ENCODE measurements at regions not wholly inside any gene's neighbourhood (a gene's known extent, or its start where the extent isn't known, plus 50 kb on each side); places are given as distances from the start of the nearest gene placed in this dataset.
A peak's percentile ranks its signal among the peaks of the same experiment; 100 is the strongest.
"Not testable (repeated sequence)": the region's sequence is repeated elsewhere in the genome, so short reads cannot be mapped to it uniquely, and the experiment has no call there.

DNA sequence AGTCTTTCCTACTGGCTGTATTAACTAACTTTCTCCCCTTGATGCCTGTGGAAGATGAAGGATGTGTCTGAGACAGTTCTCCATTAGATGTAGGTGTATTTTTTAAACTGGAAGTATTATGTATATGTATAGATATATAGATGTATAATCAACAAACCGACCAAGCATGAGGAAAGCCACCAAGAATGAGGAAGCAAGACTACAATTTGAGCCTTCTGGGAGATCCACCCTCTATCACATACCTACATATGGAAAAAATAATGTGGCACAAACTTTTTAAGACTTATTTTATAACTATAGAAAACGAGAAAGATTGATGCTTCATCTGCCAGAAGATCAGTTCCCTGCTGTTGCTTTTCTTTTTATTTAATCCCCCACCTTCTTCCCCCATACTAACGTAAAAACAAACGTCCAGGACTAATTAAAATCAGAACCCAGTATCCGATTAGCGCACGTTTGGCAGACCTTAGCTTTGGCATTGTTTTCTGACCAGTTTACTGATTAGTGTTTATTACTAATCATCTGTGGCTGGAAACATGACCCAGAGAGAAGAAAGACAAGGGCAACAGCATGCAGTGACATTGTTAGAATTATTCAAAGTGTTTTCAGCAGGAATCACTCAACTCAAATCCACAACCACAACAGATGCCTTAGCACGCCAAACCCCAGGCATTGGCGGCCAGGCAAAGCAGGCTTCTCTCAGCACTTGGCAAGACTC is 490.2 kb downstream of the EBF1 start:
- peak; percentile 28 for DNase-seq (ENCODE audit: low spot score)
- in situ Hi-C loops (cut with HindIII; ENCODE audit: low sequenced_read_pairs): no loop called here

DNA sequence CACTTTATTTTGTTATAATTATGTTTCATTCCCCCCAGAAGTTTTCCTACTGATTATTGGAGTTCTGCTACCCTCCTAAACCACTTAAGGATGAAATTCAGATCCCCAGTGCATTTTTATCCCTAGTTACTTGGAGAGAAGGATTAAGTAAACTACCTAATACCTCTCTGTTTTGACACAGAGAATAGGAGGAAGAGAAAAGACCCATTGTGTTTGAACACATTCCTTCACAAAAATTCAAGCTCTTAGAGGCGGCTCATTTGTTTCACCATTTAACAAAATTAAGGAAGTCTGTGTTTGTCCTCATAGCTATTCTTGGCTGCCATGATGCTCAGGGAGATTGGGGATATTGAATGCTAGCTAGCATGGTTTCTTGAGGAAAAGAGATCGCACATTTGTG is 492.6 kb downstream of the EBF1 start:
- in situ Hi-C loops (cut with HindIII; ENCODE audit: low sequenced_read_pairs): no loop called here

DNA sequence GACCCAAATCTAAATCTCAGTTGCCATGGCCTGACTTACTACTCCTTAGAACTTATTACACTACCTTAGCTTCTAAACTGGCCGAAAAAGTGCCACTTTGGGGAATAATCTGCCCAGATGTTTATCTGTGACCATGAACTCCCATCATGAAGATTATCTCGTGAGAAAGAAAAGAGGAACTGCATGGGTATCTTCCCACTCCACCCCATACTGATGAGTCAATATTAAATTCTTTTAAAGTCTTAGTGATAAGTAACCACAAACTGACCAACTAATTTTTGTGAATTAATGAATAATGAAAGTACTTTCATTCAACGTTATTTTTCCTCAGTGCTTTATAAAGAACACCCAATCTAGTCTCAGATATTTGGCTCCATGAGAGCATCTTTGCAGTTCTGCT is 493.5 kb downstream of the EBF1 start:
- no peak for DNase-seq (ENCODE audit: low spot score)
- in situ Hi-C loops (cut with HindIII; ENCODE audit: low sequenced_read_pairs): no loop called here

More for the DNA sequence above, 492.6 kb downstream of the EBF1 start:
- DNase-seq (ENCODE audit: low spot score): no peak

DNA sequence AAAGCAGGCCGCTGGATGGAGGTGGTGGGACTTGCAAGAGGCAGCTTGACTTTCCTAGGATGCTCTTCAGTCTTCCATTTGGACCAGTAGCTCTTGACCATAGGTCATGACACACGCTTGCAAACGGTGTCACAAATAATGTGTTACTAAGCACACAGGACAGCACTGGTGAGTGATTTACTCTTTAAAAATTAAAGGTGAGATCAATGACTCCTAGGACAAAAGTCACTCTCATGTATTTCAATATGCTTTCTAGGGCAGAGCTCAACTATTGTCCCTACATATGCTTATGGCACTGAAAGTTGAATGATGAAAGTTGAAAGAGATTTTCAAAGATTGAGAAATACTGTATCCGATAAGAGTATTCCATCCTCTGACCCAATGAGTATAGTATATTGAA is 496.7 kb downstream of the EBF1 start:
- in situ Hi-C loops (cut with HindIII; ENCODE audit: low sequenced_read_pairs): no loop called here
- DNase-seq (ENCODE audit: low spot score): no peak

DNA sequence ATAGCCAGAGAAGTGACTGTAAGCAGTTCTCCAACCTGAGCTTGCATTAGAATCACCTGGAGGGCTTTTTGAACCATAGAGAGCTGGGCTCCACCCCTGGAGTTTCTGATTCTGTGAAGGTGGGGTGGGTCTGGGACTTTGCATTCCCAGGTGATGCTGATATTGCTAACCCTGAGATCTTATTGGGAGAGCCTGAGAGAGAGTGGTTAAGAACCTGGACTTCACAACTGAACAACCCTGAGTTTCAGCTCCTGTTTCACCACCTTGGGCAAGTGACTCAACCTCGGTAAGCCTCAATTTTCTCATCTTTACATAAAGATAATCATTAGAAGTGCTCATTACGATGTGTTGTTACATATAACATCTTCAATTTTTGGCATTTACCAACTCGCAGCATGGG is 498.6 kb downstream of the EBF1 start:
- no peak for DNase-seq (ENCODE audit: low spot score)
- in situ Hi-C loops (cut with HindIII; ENCODE audit: low sequenced_read_pairs): no loop called here

DNA sequence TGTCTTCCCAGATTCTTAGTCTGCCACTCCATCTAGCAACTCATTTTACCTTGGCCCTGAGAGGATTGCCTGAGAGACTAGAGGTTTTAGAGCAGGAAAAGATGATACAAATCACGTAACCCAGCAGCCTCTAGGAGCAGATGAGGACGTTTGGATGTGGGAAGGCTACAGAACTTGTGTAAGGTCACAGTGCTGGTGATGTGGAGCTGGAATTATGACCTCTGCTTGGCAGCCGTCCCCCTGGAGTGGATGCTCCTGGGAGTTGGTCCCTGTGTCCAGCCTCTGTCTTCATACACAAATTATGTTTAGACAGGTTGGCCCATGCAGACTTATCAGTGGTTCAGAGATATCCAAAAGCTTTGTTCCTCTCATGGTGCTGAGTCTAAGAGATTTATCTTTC is 499.0 kb downstream of the EBF1 start:
- in situ Hi-C loops (cut with HindIII; ENCODE audit: low sequenced_read_pairs): no loop called here
- DNase-seq (ENCODE audit: low spot score): no peak

DNA sequence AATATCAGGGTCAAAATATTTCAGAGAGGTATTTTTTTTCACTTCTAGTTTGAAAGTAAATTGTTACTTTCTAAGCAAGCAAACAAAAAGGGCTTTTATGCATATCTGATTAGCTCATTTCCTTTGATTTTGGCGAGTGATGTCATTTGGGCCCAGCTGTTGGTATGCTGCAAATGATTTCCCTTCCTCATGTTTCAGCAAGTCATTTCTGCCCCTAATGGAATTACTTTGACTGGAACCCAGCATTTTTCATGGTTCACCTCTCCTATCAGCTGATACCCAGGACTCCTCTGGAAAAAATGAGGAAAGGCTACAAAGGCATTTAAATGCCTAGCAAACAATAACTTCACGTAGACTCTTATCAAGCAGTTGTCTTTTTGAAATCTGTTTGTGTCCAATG is 500.6 kb downstream of the EBF1 start:
- in situ Hi-C loops (cut with HindIII; ENCODE audit: low sequenced_read_pairs): no loop called here
- no peak for DNase-seq (ENCODE audit: low spot score)

DNA sequence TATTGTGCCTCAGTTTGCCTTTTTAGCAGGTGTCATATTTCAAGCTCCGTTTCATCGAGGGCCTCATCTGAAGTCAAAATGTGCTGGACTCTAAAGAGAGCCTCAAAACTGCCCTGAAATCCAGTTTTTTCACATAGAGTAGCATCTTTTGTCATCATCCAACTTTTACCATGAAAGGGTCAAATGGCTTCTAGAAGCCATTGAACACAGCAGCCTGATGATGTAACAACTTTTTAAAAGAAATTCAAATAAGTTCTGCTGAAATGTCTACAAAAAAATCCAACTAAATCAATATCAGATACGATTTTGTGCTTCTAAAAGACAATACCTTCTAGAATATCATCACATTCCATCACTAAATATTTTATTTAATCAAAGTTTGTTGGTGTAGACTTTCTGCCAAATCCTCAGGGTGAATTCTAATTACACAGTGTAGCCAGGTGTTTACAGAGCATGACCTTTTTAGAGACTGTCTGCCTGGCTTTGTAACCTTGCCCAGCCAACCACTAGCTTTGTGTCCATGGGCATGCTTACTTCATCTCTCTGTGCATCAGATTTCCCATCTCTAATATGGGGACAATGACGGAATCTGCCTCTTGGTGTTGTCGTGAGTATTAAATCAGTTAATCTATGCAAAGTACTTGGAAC is 505.0 kb downstream of the EBF1 start:
- in situ Hi-C loops (cut with HindIII; ENCODE audit: low sequenced_read_pairs): no loop called here
- no peak for DNase-seq (ENCODE audit: low spot score)

DNA sequence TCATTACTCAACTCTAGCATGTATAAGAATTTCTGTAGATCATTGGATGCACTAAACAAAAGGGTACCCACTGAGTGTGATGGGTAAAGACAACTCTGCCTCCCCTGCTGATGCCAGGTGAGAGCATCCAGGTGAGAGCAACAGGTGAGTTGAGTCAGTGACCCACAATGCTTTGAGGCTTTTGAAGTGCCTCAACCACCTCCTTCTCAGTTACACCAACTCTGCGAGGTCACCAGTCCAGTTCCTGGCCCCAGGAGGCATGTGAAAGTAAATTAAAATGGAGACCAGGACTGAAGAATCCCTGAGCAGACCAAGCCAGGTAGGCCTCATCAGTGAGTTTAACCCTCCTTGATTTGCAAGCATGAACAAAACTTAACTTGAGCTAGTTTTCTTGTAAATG is 505.8 kb downstream of the EBF1 start:
- in situ Hi-C loops (cut with HindIII; ENCODE audit: low sequenced_read_pairs): no loop called here
- no peak for DNase-seq (ENCODE audit: low spot score)

DNA sequence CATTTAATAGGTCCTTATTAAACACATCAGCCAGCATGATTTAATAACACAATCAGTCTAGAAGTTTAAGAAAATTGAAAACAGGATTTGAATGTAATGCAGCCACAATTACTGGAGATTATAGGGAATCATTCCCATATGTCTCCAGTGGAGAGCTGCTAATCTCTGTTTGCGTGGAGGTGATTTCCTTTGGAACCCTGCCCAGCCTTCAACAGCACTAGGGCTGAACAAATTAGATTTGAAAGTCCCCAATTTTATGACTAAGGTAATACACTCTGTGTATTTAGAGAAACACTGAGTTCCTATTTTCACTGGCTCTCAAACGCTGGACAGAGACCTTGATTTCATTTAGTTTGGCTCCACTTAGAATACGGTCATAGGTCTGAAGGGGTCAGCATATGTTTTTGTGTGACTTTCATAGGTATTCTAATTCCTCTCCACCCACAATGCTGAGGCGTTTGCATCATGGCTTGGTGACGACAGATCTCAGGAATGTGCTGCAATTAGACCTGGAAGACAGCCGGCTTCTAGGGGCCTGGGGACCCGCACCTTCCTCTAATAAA is 508.3 kb downstream of the EBF1 start:
- DNase-seq (ENCODE audit: low spot score): no peak
- in situ Hi-C loops (cut with HindIII; ENCODE audit: low sequenced_read_pairs): no loop called here

DNA sequence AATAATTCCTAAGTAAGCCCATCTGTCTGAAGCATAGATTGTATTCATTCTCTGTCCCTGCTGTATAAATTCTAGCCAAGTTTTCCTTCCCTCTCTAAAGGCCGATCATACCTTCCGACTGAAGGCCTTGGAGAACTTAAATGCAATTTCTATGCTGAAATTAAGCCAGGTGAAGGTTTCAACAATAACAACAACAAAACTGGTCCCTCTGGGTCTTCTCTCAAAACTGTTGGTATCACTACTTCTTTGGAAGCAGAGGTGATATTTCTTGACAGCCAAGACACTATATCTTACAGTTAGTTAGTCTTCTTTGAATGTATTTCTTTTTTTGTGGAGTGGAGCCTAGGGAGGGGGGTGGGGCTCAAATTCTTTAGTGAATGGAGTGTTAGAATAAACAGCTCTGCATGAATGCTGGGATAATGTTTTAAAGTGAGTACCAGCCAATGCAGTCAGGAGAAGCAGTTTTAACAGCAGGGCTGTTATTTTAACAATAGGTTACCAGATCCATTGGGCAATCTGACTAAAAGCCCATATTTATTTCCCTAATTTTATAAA is 508.9 kb downstream of the EBF1 start:
- in situ Hi-C loops (cut with HindIII; ENCODE audit: low sequenced_read_pairs): no loop called here

DNA sequence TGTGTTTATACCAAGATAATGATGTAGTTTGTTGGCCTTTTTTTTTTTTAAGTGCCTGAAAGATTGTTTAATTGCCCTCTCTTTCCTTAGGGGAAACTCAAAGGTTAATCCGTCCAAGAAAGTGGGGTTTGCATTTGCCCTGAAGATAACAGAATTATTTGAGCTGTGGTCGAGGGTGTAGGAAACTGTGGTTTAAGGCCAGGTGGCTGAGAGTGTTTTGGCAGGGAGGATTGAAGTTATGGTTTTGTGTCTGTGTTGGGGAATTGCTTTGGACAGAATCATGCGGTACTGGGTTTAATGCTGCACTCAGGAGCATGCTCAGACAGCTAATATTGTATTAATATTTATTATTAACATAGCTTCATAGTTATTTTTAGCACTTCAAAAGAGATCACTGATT is 509.8 kb downstream of the EBF1 start:
- DNase-seq (ENCODE audit: low spot score): no peak
- in situ Hi-C loops (cut with HindIII; ENCODE audit: low sequenced_read_pairs): no loop called here

More for the DNA sequence above, 508.9 kb downstream of the EBF1 start:
- DNase-seq (ENCODE audit: low spot score): no peak

DNA sequence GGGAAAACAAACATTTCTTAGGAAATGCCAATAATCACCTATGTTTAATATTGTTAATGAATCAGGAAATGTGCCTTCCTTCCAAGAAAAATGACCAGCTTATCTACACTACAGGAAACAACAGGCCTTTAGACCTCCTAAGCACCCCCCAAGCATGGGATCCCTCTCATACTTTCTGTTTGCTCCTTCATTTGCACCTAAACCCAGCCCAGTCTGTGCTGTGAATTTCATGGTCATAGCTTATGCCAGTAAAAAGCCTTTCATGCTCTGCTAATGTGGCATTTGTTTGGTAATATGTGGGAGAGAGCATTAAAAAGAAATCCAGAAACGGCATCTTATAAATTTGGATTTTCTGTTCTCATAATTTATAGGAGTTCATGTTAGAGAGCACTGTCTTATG is 511.1 kb downstream of the EBF1 start:
- in situ Hi-C loops (cut with HindIII; ENCODE audit: low sequenced_read_pairs): no loop called here
- no peak for DNase-seq (ENCODE audit: low spot score)

DNA sequence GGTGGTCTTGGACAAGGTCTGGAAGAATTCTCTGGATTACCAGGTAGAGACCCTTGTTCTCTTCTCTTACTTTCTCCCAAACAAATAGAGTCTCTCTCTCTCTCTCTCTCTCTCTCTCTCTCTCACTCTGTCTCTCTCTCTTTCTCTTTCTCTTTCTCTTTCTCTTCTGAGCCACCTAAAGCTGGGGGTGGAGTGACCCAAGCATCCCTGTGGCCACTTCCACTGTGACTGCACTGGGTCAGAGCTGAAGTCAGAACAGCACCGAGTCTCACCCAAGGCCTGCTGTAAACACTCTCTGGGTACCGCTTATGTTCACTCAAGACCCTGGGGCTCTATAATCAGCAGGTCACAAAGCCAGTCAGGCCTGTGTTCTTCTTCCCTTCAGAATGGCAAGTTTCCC is 513.7 kb downstream of the EBF1 start:
- no peak for DNase-seq (ENCODE audit: low spot score)
- in situ Hi-C loops (cut with HindIII; ENCODE audit: low sequenced_read_pairs): no loop called here

DNA sequence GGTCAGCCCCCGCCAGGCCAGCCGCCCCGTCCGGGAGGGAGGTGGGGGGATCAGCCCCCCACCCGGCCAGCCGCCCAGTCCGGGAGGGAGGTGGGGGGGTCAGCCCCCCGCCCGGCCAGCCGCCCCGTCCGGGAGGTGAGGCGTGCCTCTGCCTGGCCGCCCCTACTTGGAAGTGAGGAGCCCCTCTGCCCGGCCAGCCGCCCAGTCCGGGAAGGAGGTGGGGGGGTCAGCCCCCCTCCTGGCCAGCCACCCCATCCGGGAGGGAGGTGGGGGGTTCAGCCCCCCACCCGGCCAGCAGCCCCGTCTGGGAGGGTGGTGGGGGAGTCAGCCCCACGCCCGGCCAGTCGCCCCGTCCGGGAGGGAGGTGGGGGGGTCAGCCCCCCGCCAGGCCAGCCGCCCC is 517.0 kb downstream of the EBF1 start:
- in situ Hi-C loops (cut with HindIII; ENCODE audit: low sequenced_read_pairs); DNase-seq (ENCODE audit: low spot score): not testable (repeated sequence)

DNA sequence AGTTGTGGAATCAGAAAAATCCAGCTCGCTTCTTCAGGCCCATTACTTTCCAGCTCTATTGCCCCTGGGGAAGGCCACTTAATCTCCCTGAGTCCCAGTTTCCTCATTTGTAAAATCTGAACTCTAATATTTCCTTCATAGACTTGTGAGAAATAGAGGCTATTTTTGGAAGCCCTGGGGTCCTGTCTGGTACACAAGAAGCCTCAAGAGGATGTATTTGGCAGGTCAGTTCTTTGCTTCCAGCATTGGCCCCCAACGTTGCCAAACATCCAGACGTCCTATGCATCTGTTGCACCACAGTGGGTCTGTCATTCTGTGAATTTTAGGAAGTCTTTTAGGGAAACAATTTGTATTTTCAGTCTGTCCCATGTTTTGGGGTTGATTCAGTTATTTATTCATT is 525.9 kb downstream of the EBF1 start:
- in situ Hi-C loops (cut with HindIII; ENCODE audit: low sequenced_read_pairs): no loop called here
- peak; percentile 1 for DNase-seq (ENCODE audit: low spot score)

DNA sequence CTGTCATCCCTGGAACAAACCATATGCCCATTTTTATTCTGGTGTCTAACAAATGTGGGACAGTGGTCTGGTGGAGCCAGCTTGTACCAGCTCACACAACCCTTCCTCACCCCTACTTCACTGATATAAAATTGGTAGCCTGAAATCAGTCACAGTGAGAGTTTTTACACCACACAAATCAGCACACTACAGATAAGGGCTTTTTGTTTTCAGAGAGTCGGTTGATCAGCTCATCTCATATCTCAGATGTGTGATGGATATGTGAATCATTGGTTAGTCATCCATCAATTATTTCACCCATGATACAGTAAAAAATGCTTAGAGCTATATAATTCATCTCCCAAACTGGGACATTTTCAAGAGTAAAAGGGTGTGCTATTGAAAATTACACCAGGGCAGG is 529.2 kb downstream of the EBF1 start:
- no peak for DNase-seq (ENCODE audit: low spot score)
- in situ Hi-C loops (cut with HindIII; ENCODE audit: low sequenced_read_pairs): no loop called here

DNA sequence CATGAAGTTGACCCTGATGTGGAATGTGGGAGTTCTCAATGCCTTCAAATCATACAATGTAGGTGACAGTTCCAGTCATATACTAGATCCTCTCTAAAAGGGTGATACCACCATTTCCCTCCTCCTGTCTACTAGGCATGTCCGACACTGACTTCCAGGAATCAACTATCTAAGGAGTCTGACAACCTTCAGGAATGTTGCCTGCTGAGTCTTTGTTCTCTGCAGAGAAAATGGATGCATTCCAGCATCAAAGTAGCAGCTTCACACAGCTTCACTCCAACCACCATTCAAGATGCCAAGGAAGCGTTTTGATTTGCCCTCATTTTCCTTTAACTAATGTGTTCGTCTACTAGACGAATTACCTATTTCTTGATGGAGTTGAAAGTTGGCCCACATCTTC is 530.2 kb downstream of the EBF1 start:
- in situ Hi-C loops (cut with HindIII; ENCODE audit: low sequenced_read_pairs): no loop called here
- DNase-seq (ENCODE audit: low spot score): no peak

DNA sequence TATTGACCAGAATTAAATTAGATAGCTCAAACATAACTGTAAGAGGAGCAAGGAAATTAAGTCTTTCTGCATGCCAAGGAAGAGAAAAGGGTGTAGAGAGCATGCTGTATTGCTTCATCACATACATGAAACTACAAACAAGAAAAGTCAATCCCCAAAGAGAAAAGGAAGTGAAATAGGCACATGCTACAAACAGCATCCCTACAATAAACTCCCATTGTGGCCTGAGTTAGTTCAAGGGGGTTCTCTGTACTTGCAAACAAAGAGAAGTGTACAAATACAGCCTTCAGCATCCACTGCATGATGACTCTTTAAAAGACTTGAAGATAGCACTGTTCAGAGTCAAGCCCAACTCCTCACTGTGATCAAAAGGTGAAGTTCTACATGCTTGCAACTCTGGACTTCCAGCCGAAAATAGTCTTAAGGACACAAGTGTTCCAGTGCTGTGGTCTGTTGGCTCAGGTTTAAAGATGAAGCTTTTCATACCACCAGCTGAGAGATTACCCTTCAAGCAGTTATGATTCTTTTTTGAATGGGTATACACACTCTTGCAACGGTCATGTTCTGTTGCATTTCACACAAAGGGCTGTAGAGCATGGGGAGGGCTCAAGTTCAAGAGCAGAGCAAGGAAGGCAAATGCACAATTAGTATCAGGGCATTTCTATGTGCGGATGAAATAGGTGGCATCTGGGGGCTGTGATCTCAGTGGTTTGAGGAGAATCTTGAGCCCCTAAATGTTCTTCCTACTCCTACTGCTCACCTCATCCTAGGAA is 534.5 kb downstream of the EBF1 start:
- DNase-seq (ENCODE audit: low spot score): no peak
- in situ Hi-C loops (cut with HindIII; ENCODE audit: low sequenced_read_pairs): no loop called here

All from G401 (cell line).